HuH-7.5 (cell line): ENCODE measurements at regions not wholly inside any gene's neighbourhood (a gene's known extent, or its start where the extent isn't known, plus 50 kb on each side); places are given as distances from the start of the nearest gene placed in this dataset.

Experiments used
- DNase-seq: peaks from one replicate; pipeline ENCODE4 v3.0.0; 2011; ENCODE audit warnings: low spot score

DNA sequence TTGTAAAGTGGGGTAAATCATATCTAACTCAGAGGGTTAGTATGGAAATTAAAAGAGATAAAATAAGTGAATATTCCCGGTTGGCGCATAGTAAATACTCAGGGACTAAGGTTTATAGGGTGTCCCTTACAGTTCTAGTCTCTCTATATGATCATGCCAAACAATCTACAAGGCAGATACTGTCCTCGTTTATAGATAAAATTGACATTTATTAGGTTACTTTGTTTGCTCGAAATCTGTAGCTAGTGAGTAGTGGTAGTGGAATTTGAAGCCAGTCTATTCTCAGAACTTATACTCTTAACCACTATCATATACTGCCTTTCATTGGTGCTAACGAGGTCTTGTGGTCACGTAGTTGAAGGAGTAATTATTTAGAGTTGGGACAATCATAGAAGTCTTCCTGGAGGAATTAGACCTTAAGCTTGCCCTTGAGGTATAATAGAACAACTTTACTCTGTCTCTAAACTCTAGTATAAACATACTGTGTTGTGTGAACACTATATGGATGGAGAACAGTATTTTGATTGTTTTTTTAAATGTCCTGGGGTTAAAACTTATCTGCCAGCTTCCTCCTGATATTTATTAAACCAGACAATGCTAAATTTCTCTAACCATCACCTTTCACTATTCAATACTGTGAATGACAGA, 324.0 kb downstream of the STIM2 start:
- DNase-seq: no peak

DNA sequence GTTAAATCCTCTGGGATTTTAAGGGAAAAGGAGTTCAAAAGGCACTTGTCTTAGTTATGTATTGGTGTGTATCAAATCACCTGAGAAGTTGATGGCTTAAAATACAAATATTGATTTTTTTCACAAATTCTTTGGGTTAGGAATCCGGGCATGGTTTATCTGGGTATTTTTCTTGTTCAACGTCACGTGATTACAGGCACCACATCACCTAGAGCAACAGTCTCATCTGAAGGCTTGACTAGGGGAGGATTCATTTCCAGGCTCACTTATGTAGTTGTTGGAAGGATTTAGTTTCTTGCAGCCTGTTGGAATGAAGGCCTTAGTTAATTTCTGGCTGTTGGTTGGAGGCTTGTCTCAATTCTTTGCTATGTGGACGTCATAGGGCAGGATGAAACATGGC, 326.1 kb downstream of the STIM2 start:
- DNase-seq: no peak

DNA sequence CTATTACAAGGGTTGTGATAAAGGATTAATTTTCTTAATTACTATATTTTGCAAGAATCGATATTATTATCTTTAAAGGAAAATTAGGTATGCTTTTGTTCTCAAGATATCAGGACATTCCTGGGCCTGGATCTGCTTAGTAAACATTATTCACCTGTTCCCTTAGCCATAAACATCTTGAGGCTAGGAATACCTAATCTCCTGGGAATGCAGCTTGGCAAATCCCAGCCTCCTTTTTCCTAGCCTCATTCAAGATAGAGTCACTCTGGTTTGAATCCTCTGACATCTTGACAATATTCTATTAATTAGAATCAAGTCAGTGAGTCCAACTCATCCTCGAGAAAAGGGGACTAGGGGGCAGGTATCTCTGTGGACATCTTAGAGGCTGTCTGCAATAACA, 327.1 kb downstream of the STIM2 start:
- DNase-seq: no peak

- no peak for DNase-seq
These were observed 329.0 kb downstream of the STIM2 start for GRCh38 chr4:27189683-27190082.

- DNase-seq: no peak
These were observed 331.0 kb downstream of the STIM2 start for GRCh38 chr4:27191592-27191991.

GRCh38 chr4:27194599-27195176, 334.0 kb downstream of the STIM2 start:
- no peak for DNase-seq

DNA sequence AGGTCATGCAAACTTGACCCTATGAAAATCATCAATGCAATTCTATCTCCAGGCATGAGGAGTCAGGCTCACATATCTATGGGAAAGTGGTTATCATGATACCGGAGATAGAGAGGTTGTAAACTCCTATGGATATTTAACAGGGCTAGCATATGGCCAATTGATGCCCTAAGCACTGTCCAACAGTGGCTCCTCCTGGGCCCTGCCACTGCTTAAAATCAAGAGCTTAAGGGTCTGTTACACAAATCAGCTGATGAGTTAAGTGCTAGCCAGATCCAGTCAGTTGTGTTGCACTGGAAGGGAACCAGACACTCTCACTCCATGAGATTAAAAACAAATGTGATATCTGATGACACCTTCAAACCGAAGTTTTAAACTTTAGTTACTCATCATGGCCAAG, 337.6 kb downstream of the STIM2 start:
- no peak for DNase-seq

DNA sequence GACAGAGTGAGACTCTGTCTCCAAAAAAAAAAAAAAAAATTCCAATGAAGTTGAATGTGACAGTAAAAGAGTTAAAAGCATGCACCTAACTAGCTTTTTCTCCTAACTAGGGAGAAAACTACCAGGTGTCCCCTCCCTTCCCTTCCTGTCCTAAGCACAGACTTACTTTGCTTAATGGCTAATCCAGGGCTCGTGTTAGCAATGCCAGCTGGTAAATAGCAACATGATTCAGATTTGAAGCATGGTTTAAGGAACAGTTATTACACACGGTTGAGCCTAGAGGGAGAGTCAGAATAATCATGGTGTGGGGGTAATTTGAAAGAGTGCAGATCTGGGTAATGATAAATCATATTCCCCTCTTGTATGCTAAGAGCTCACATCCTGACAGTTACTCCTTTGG, 338.3 kb downstream of the STIM2 start:
- DNase-seq: no peak

DNA sequence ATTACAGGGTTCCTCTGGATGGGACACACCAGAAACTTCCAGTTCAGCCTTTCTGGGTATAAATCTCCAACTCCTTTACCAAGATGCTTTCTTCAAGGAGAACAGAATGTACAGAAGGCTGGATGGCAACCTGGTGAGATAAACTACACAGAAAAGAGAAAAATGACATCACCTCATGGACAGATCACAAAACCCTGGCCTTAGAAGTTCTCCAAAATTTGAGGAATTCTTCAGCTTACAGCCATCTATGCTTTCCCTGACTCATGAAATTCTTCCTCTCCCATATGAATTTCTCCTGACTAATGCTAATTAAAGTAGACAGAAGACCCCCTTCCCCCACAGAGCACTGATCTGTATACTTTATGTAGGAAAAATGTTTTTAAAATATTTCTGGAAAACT, 345.4 kb downstream of the STIM2 start:
- no peak for DNase-seq

DNA sequence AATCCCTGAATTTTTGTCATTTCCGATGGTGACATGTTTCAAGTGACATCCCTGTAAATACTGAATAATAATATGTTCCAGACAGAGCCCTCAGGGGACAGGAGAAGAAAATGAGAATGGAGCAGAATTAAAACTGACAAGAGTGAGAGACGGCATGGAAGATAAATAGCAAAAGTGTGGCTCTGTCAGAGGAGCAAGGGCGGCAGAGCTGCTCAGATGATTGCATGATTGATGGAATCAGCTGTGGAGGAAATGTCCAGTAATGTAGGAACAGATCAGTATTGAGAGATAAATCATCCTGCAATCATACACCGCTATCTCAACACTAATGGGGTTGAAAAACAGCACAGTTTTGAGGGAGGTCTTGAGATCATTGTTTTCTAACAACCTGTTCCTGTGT, 350.3 kb downstream of the STIM2 start:
- no peak for DNase-seq

- DNase-seq: no peak
These were observed 353.4 kb downstream of the STIM2 start for GRCh38 chr4:27214010-27214409.

DNA sequence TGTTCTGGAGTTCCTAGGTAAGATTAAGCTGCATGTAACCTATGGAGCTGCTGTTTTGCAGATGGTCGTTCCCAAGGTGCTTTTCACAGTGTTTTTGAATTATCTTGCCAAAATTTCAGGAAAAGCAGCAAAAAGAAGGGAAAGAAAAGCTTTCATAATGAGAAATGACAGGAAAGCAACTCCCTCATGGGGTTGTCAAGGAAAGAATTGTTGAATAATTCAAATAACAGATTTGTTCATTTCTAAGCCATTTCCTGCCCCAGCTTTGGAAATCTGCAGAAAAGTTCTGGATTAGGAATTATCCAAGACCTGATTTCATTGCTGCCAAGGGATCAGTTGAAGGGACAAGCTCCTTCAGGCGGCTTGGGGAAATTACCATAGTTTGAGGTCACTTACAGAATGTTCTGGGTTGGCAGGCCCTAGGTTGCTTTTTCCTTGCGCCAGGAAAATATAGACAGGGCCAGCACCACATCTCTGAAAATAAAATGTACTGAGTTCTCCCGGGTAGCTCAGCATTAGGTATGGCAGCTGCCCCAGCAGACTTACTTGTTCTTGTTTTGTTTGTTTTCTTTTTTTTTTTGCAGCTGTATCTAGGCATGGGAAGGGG, 354.7 kb downstream of the STIM2 start:
- DNase-seq: no peak

GRCh38 chr4:27217261-27217769, 356.7 kb downstream of the STIM2 start:
- no peak for DNase-seq

DNA sequence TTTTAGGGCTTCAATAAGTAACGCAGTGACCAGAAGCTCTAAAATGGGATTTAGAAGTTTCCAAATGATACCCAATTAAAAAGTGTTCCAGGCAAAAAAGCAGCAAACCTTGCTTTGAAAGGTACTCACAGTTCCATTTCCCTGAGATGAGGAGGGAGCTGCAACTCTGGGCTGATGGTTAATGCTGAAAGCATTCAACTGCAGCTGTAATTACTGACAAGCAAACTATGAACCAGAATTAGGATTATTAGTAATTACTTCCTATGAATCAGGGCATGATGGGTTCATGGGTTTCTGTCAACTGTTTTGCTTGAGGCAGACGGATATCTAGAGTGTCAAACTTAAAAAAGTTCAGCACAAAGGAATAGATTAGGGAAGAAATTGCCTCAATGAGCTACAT, 357.4 kb downstream of the STIM2 start:
- no peak for DNase-seq

DNA sequence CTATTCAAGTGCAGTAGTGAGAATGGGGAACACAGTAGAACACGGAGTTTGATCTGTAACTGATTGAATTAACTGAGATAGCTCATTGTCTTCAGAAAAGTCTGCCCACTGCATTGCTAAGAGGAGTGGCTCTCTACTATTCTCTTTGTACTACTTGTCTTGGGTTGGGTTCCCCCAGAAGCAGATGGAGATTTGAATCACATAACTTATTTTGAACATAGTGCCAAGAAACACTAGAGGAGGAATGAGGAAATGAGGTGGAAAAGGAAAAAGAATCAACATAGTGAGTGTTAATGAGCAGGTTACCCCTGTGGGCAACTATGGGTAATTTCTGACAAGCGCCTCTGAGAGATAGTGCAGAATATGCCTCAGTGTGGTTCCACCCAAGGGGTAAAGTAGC, 362.7 kb downstream of the STIM2 start:
- no peak for DNase-seq

- no peak for DNase-seq
These were observed 372.9 kb downstream of the STIM2 start for GRCh38 chr4:27233531-27233930.

- DNase-seq: no peak
These were observed 373.8 kb downstream of the STIM2 start for GRCh38 chr4:27234306-27234899.

DNA sequence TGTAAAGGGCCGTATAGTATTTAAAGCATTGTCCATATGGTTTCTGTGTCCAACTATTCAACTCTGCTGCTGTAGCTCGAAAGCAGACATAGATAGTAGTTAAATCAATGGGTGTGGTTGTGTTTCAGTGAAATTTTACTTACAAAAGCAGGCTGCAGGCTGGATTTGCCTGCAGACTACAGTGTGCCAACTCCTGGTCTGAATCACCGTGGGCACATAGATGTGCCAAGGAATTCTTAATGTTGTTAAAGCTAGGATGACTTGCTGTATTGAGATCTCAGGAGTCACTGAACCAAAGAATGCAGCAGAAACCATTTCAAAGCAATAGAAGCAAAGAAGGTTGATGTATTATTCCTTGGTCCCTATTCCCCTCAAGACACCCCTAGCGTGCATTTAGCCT, 379.0 kb downstream of the STIM2 start:
- DNase-seq: no peak

DNA sequence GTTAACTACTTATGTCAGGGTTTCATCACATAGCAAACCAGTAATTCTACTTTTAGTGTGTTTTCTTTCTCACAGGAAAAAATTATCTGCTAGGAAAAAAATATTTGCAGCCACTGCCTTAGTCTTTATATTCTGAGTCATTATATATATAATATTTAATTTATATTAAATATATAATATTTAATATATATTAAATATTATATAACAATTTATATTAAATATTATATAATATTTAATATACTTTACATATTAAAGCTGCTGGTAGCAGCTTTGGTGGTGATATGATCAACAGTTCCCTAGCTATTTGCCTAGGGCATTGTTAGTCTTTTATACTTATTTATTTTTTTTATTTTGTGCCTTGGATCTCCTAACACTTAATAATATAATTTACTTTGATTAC, 381.6 kb downstream of the STIM2 start:
- DNase-seq: no peak

DNA sequence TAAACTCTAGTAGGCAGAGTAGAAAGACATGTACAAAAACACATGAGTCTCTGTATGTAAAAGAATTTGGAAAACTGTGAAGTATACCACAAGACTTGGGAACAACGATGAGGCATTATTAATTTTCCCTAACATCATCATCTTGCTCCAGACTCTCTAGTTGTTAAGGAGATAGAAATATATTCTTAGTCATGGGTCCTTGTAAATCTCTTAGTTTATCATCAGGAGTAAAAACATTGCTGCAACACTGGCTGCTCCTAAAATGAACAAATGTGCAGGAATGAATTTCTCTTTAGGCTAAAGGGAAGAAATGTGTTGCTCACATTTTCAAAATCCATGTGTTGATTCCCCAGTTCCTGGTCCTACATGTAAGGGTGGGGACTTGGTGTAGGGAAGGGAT, 384.6 kb downstream of the STIM2 start:
- DNase-seq: no peak

- DNase-seq: no peak
These were observed 388.2 kb downstream of the STIM2 start for GRCh38 chr4:27248829-27249228.

DNA sequence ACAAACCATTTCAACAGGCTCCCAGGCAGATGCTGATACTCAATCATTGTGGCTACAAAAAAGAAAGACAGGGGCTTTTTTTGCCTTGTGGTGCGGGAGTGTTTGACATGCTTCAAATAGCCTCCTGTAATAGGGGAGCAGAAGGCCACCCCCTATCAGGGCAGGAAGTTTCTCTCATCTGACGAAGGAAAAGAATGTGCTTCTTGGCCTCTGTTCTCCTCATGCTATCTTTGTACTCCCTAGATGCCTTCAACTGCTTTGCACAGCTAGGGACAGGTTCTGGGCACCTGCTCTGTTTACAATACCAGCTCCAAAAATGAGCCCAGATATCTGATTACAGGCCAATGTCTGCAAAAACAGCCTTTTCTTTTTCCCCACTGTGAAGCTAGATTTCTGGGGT, 391.1 kb downstream of the STIM2 start:
- no peak for DNase-seq

DNA sequence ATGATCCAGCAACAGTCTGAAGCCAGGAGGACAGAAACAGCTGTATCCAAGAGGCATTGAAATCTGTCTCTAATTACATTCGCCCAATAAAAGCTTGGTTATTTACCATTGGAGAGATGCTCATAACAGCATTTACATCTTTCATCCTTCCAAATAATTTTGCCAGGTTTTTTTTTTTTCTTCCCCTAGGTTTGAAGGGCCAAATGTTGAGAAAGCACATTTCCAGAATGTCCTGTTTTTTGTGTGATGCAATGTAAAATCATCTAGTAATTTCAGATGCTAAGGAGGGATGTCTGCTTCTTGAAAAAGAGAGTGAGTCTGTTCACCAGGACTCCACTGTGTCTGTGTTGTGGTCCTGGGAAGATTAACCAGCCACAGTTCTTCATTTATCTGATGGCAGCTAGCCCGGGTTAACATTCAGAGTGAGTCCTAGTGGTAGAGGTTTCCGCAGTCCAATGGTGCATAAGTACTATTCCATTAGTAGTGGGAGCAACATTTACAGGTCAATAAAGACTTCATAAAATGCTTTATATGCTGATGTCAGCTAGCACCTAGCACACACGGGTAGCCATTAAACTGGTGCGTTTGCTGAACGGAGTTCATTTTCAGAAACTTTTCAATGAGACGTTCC, 406.8 kb downstream of the STIM2 start:
- no peak for DNase-seq
